ENCODE measurements at regions not wholly inside any gene's neighbourhood (a gene's known extent, or its start where the extent isn't known, plus 50 kb on each side); places are given as distances from the start of the nearest gene placed in this dataset.

DNA sequence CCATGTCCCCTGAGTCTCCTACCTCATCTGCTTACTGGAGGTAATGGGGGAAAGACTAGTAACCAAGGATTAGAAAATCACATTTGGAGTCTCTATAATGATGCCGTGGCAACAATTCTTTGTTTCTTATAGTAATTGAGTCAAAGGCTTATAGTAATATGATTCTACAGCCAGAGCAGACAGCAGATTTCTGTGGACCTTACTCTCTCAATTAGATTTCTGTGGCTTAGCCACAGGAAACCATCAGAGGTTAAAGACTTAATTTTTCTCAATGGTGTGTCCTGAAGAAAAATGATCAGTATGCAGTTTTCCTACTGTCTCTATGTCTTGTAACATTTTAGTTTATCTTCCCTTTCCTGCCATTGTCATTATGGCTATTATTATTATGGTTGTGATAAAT lies 59.3 kb upstream of the CD180 start:
- TF ChIP-seq POLR2A (IDR thresholded peaks at IDR 0.05): no peak
- TF ChIP-seq, protein P1, sequence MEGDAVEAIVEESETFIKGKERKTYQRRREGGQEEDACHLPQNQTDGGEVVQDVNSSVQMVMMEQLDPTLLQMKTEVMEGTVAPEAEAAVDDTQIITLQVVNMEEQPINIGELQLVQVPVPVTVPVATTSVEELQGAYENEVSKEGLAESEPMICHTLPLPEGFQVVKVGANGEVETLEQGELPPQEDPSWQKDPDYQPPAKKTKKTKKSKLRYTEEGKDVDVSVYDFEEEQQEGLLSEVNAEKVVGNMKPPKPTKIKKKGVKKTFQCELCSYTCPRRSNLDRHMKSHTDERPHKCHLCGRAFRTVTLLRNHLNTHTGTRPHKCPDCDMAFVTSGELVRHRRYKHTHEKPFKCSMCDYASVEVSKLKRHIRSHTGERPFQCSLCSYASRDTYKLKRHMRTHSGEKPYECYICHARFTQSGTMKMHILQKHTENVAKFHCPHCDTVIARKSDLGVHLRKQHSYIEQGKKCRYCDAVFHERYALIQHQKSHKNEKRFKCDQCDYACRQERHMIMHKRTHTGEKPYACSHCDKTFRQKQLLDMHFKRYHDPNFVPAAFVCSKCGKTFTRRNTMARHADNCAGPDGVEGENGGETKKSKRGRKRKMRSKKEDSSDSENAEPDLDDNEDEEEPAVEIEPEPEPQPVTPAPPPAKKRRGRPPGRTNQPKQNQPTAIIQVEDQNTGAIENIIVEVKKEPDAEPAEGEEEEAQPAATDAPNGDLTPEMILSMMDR (IDR thresholded peaks at IDR 0.05): no peak
- no peak for TF ChIP-seq EP300 (IDR thresholded peaks at IDR 0.05)

Data from tibial nerve (tissue), 4 donors.